NCI-H1930 (cell line): ENCODE measurements at regions not wholly inside any gene's neighbourhood (a gene's known extent, or its start where the extent isn't known, plus 50 kb on each side); places are given as distances from the start of the nearest gene placed in this dataset.

ENCODE experiments used
- DNase-seq, 2 experiments: peaks; one replicate each; lab custom pipeline; 2025; lab: John Stamatoyannopoulos, UW

GRCh38 chr6:91704531-91704930 is 1117.7 kb upstream of the MAP3K7 start:
- DNase-seq: no peak

GRCh38 chr6:91697010-91697695 is 1110.3 kb upstream of the MAP3K7 start:
- DNase-seq: no peak

- no peak for DNase-seq
Observed at GRCh38 chr6:91695221-91695620, 1108.3 kb upstream of the MAP3K7 start.

GRCh38 chr6:91694016-91694654 is 1107.3 kb upstream of the MAP3K7 start:
- DNase-seq: no peak

- DNase-seq: no peak
Observed at GRCh38 chr6:91691449-91691848, 1104.6 kb upstream of the MAP3K7 start.

- no peak for DNase-seq
Observed at GRCh38 chr6:91683240-91683639, 1096.4 kb upstream of the MAP3K7 start.

- no peak for DNase-seq
Observed at GRCh38 chr6:91681296-91681695, 1094.4 kb upstream of the MAP3K7 start.

- DNase-seq: no peak
Observed at GRCh38 chr6:91678679-91679446, 1092.0 kb upstream of the MAP3K7 start.

- DNase-seq: no peak
Observed at GRCh38 chr6:91672201-91672600, 1085.3 kb upstream of the MAP3K7 start.

GRCh38 chr6:91669871-91670268 is 1083.0 kb upstream of the MAP3K7 start:
- DNase-seq: no peak

GRCh38 chr6:91669154-91669870 is 1082.4 kb upstream of the MAP3K7 start:
- no peak for DNase-seq

GRCh38 chr6:91667596-91667995 is 1080.7 kb upstream of the MAP3K7 start:
- DNase-seq: no peak

GRCh38 chr6:91664327-91664959 is 1077.6 kb upstream of the MAP3K7 start:
- no peak for DNase-seq

- DNase-seq: no peak
Observed at GRCh38 chr6:91660893-91661292, 1074.0 kb upstream of the MAP3K7 start.

GRCh38 chr6:91659891-91660290 is 1073.0 kb upstream of the MAP3K7 start:
- DNase-seq: no peak

GRCh38 chr6:91654793-91655192 is 1067.9 kb upstream of the MAP3K7 start:
- no peak for DNase-seq

GRCh38 chr6:91654357-91654756 is 1067.5 kb upstream of the MAP3K7 start:
- no peak for DNase-seq

- DNase-seq: no peak
Observed at GRCh38 chr6:91653895-91654294, 1067.0 kb upstream of the MAP3K7 start.

- no peak for DNase-seq
Observed at GRCh38 chr6:91653076-91653723, 1066.3 kb upstream of the MAP3K7 start.

- no peak for DNase-seq
Observed at GRCh38 chr6:91646649-91647048, 1059.8 kb upstream of the MAP3K7 start.

- no peak for DNase-seq
Observed at GRCh38 chr6:91645811-91646210, 1058.9 kb upstream of the MAP3K7 start.
